ENCODE measurements at regions not wholly inside any gene's neighbourhood (a gene's known extent, or its start where the extent isn't known, plus 50 kb on each side); places are given as distances from the start of the nearest gene placed in this dataset.
A peak's percentile ranks its signal among the peaks of the same experiment; 100 is the strongest.
"Not testable (repeated sequence)": the region's sequence is repeated elsewhere in the genome, so short reads cannot be mapped to it uniquely, and the experiment has no call there.

DNA sequence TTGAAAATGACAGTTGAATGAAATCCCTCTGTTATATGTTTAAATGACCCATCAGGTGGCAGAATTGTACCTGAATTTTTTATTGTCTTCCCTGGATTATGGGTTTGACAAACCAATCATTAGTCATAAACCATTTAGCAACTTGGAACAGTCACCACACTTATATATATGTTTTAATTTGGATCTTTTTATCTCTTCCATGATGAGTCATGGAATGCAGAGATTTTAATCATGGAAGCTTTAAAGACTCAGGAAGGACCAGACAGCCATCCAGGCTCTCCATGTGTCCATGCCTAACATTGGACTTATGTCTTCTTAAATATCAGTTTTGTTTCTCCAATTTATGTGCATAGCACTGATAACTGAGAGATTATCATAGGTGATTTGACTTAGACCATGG lies 188.3 kb upstream of the ZSWIM2 start:
- Histone ChIP-seq H3K36me3 (replicated peaks) (no peaks in the 10 kb centered on the region), H3K27me3 (replicated peaks) (no peaks in the 10 kb centered on the region), H3K4me3 (ENCODE audit: low read depth, low read length) (no peak overlapping the region), H3K27ac (no peak overlapping the region)
- in situ Hi-C loops (cut with HindIII; ENCODE audit: low pct_ligation_motif_present, low sequenced_read_pairs): no loop called here
- TF ChIP-seq CTCF (IDR thresholded peaks at IDR 0.05; ENCODE audit: low read depth, low read length, missing control alignments): no peak
- no peak for DNase-seq

- no peak for TF ChIP-seq CTCF (IDR thresholded peaks at IDR 0.05; ENCODE audit: low read depth, low read length, missing control alignments)
- Histone ChIP-seq H3K27ac (no peak overlapping the region), H3K27me3 (replicated peaks) (no peaks in the 10 kb centered on the region), H3K36me3 (replicated peaks) (no peaks in the 10 kb centered on the region), H3K4me3 (ENCODE audit: low read depth, low read length) (no peak overlapping the region)
- in situ Hi-C loops (cut with HindIII; ENCODE audit: low pct_ligation_motif_present, low sequenced_read_pairs): no loop called here
- DNase-seq: no peak
Observed at GRCh38 chr2:187034434-187034833, 185.5 kb upstream of the ZSWIM2 start.

DNA sequence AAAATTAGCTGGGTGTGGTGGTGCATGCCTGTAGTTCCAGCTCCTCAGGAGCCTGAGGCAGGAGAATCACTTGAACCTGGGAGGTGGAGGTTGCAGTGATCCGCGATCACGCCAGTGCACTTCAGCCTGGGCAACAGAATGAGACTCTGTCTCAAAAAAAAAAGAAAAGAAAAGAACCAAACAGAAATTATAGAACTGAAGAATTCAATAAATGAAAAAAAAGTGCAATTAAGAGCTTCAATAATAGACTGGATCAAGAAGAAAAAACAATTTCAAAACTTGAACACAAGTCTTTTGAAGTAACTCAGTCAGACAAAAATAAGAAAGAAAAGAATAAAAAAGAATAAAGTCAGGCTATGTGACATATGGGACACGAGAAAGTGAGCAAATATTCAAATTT lies 175.8 kb upstream of the ZSWIM2 start:
- Histone ChIP-seq H3K4me3 (ENCODE audit: low read depth, low read length) (no peak overlapping the region), H3K36me3 (replicated peaks) (no peaks in the 10 kb centered on the region), H3K27ac (no peak overlapping the region), H3K27me3 (replicated peaks) (no peaks in the 10 kb centered on the region)
- in situ Hi-C loops (cut with HindIII; ENCODE audit: low pct_ligation_motif_present, low sequenced_read_pairs): no loop called here
- no peak for TF ChIP-seq CTCF (IDR thresholded peaks at IDR 0.05; ENCODE audit: low read depth, low read length, missing control alignments)
- DNase-seq: no peak

- in situ Hi-C loops (cut with HindIII; ENCODE audit: low pct_ligation_motif_present, low sequenced_read_pairs); H3K27ac ChIP-seq; H3K4me3 ChIP-seq (ENCODE audit: low read depth, low read length); DNase-seq; H3K27me3 ChIP-seq (replicated peaks); H3K36me3 ChIP-seq (replicated peaks): not testable (repeated sequence)
Observed at GRCh38 chr2:187023996-187024395, 175.0 kb upstream of the ZSWIM2 start.

- no peak for DNase-seq
- H3K27me3 ChIP-seq (replicated peaks): no peaks in the 10 kb centered on the region
- no peak overlapping the region for H3K27ac ChIP-seq
- no peak overlapping the region for H3K4me3 ChIP-seq (ENCODE audit: low read depth, low read length)
- H3K36me3 ChIP-seq (replicated peaks): no peaks in the 10 kb centered on the region
- TF ChIP-seq CTCF (IDR thresholded peaks at IDR 0.05; ENCODE audit: low read depth, low read length, missing control alignments): no peak
- in situ Hi-C loops (cut with HindIII; ENCODE audit: low pct_ligation_motif_present, low sequenced_read_pairs): no loop called here
Observed at GRCh38 chr2:187017438-187017837, 168.5 kb upstream of the ZSWIM2 start.

DNA sequence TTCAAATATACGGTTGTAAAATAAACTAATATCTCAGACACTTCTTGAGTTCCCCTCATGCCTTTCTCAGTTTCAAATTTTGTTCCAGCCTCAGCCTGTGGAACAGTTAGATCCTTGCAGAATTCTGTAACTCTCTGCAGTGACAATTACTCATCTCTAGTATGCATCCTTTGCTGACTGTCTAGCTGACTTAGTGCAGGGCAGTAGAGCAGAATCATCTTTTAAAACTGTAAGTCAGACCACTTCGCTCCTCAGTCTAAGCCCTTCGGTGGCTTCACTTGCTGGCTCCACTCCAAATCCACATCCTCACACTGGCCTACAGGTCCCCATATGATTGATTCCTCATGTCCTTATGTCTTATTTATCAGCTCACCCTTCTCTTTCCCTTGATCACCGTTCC lies 164.1 kb upstream of the ZSWIM2 start:
- in situ Hi-C loops (cut with HindIII; ENCODE audit: low pct_ligation_motif_present, low sequenced_read_pairs): no loop called here
- no peak overlapping the region for H3K4me3 ChIP-seq (ENCODE audit: low read depth, low read length)
- peak; percentile 14 for DNase-seq
- TF ChIP-seq CTCF (IDR thresholded peaks at IDR 0.05; ENCODE audit: low read depth, low read length, missing control alignments): no peak
- H3K27me3 ChIP-seq (replicated peaks): no peaks in the 10 kb centered on the region
- H3K27ac ChIP-seq: no peak overlapping the region
- no peaks in the 10 kb centered on the region for H3K36me3 ChIP-seq (replicated peaks)

Data from brain microvascular endothelial cell (primary cell).